ENCODE measurements at regions not wholly inside any gene's neighbourhood (a gene's known extent, or its start where the extent isn't known, plus 50 kb on each side); places are given as distances from the start of the nearest gene placed in this dataset.

GRCh38 chr6:79784395-79784753, 153.2 kb downstream of the SH3BGRL2 start:
- no peak for DNase-seq (ENCODE audit: low read depth, low spot score)
- no peaks in the 10 kb centered on the region for H3K9me3 ChIP-seq (ENCODE audit: insufficient read depth, low read length)
- no peak overlapping the region for H3K4me3 ChIP-seq (ENCODE audit: insufficient read length, low read depth)
- no peaks in the 10 kb centered on the region for H3K36me3 ChIP-seq (ENCODE audit: insufficient read depth, insufficient read length, low read length)
- no peaks in the 10 kb centered on the region for H3K27me3 ChIP-seq (ENCODE audit: insufficient read depth, insufficient read length)
- H3K9ac ChIP-seq (ENCODE audit: insufficient read length, low read depth) = no peak overlapping the region
- no peaks in the 10 kb centered on the region for H3K4me1 ChIP-seq (ENCODE audit: insufficient read depth, insufficient read length)
- TF ChIP-seq YY1 (IDR thresholded peaks at IDR 0.05; ENCODE audit: insufficient read depth, insufficient read length) = no peak
- no peak for TF ChIP-seq SUZ12 (IDR thresholded peaks at IDR 0.05; ENCODE audit: extremely low read depth, insufficient read depth, insufficient read length)
- no peak for TF ChIP-seq ZNF274 (IDR thresholded peaks at IDR 0.05; ENCODE audit: low read depth, low read length)

GRCh38 chr6:79783670-79784394, 152.7 kb downstream of the SH3BGRL2 start:
- H3K9me3 ChIP-seq (ENCODE audit: insufficient read depth, low read length) = no peaks in the 10 kb centered on the region
- no peak for DNase-seq (ENCODE audit: low read depth, low spot score)
- H3K9ac ChIP-seq (ENCODE audit: insufficient read length, low read depth) = no peak overlapping the region
- TF ChIP-seq YY1 (IDR thresholded peaks at IDR 0.05; ENCODE audit: insufficient read depth, insufficient read length) = no peak
- TF ChIP-seq SUZ12 (IDR thresholded peaks at IDR 0.05; ENCODE audit: extremely low read depth, insufficient read depth, insufficient read length) = no peak
- TF ChIP-seq ZNF274 (IDR thresholded peaks at IDR 0.05; ENCODE audit: low read depth, low read length) = no peak
- H3K27me3 ChIP-seq (ENCODE audit: insufficient read depth, insufficient read length) = no peaks in the 10 kb centered on the region
- H3K4me3 ChIP-seq (ENCODE audit: insufficient read length, low read depth) = no peak overlapping the region
- no peaks in the 10 kb centered on the region for H3K4me1 ChIP-seq (ENCODE audit: insufficient read depth, insufficient read length)
- no peaks in the 10 kb centered on the region for H3K36me3 ChIP-seq (ENCODE audit: insufficient read depth, insufficient read length, low read length)

GRCh38 chr6:79782792-79783580, 151.9 kb downstream of the SH3BGRL2 start:
- Histone ChIP-seq H3K27me3 (ENCODE audit: insufficient read depth, insufficient read length) (no peaks in the 10 kb centered on the region), H3K36me3 (ENCODE audit: insufficient read depth, insufficient read length, low read length) (no peaks in the 10 kb centered on the region), H3K4me1 (ENCODE audit: insufficient read depth, insufficient read length) (no peaks in the 10 kb centered on the region), H3K9ac (ENCODE audit: insufficient read length, low read depth) (no peak overlapping the region), H3K4me3 (ENCODE audit: insufficient read length, low read depth) (no peak overlapping the region), H3K9me3 (ENCODE audit: insufficient read depth, low read length) (no peaks in the 10 kb centered on the region)
- no peak for DNase-seq (ENCODE audit: low read depth, low spot score)
- TF ChIP-seq YY1 (IDR thresholded peaks at IDR 0.05; ENCODE audit: insufficient read depth, insufficient read length) (no peak), SUZ12 (IDR thresholded peaks at IDR 0.05; ENCODE audit: extremely low read depth, insufficient read depth, insufficient read length) (no peak), ZNF274 (IDR thresholded peaks at IDR 0.05; ENCODE audit: low read depth, low read length) (no peak)

- Histone ChIP-seq H3K9me3 (ENCODE audit: insufficient read depth, low read length) (no peaks in the 10 kb centered on the region), H3K4me3 (ENCODE audit: insufficient read length, low read depth) (no peak overlapping the region), H3K4me1 (ENCODE audit: insufficient read depth, insufficient read length) (no peaks in the 10 kb centered on the region), H3K36me3 (ENCODE audit: insufficient read depth, insufficient read length, low read length) (no peaks in the 10 kb centered on the region), H3K27me3 (ENCODE audit: insufficient read depth, insufficient read length) (no peaks in the 10 kb centered on the region), H3K9ac (ENCODE audit: insufficient read length, low read depth) (no peak overlapping the region)
- DNase-seq (ENCODE audit: low read depth, low spot score) = no peak
- TF ChIP-seq ZNF274 (IDR thresholded peaks at IDR 0.05; ENCODE audit: low read depth, low read length) (no peak), SUZ12 (IDR thresholded peaks at IDR 0.05; ENCODE audit: extremely low read depth, insufficient read depth, insufficient read length) (no peak), YY1 (IDR thresholded peaks at IDR 0.05; ENCODE audit: insufficient read depth, insufficient read length) (no peak)
Observed at GRCh38 chr6:79781916-79782315, 150.8 kb downstream of the SH3BGRL2 start.

GRCh38 chr6:79780881-79781280, 149.8 kb downstream of the SH3BGRL2 start:
- Histone ChIP-seq H3K36me3 (ENCODE audit: insufficient read depth, insufficient read length, low read length) (no peaks in the 10 kb centered on the region), H3K4me3 (ENCODE audit: insufficient read length, low read depth) (no peak overlapping the region), H3K4me1 (ENCODE audit: insufficient read depth, insufficient read length) (no peaks in the 10 kb centered on the region), H3K9me3 (ENCODE audit: insufficient read depth, low read length) (no peaks in the 10 kb centered on the region), H3K9ac (ENCODE audit: insufficient read length, low read depth) (no peak overlapping the region), H3K27me3 (ENCODE audit: insufficient read depth, insufficient read length) (peaks cover 1% of the 10 kb centered on the region)
- TF ChIP-seq YY1 (IDR thresholded peaks at IDR 0.05; ENCODE audit: insufficient read depth, insufficient read length) (no peak), ZNF274 (IDR thresholded peaks at IDR 0.05; ENCODE audit: low read depth, low read length) (no peak), SUZ12 (IDR thresholded peaks at IDR 0.05; ENCODE audit: extremely low read depth, insufficient read depth, insufficient read length) (no peak)
- no peak for DNase-seq (ENCODE audit: low read depth, low spot score)

GRCh38 chr6:79778816-79779215, 147.7 kb downstream of the SH3BGRL2 start:
- Histone ChIP-seq H3K4me3 (ENCODE audit: insufficient read length, low read depth) (no peak overlapping the region), H3K36me3 (ENCODE audit: insufficient read depth, insufficient read length, low read length) (no peaks in the 10 kb centered on the region), H3K9ac (ENCODE audit: insufficient read length, low read depth) (no peak overlapping the region), H3K27me3 (ENCODE audit: insufficient read depth, insufficient read length) (peaks cover 2% of the 10 kb centered on the region), H3K9me3 (ENCODE audit: insufficient read depth, low read length) (no peaks in the 10 kb centered on the region), H3K4me1 (ENCODE audit: insufficient read depth, insufficient read length) (no peaks in the 10 kb centered on the region)
- DNase-seq (ENCODE audit: low read depth, low spot score) = no peak
- TF ChIP-seq ZNF274 (IDR thresholded peaks at IDR 0.05; ENCODE audit: low read depth, low read length) = no peak
- TF ChIP-seq YY1 (IDR thresholded peaks at IDR 0.05; ENCODE audit: insufficient read depth, insufficient read length) = no peak
- no peak for TF ChIP-seq SUZ12 (IDR thresholded peaks at IDR 0.05; ENCODE audit: extremely low read depth, insufficient read depth, insufficient read length)

All from NT2/D1 (cell line).